SHP77 treated with DMSO at 0.1 percent for 48 hours (cell line): ENCODE measurements at regions not wholly inside any gene's neighbourhood (a gene's known extent, or its start where the extent isn't known, plus 50 kb on each side); places are given as distances from the start of the nearest gene placed in this dataset.
"Not testable (repeated sequence)": the region's sequence is repeated elsewhere in the genome, so short reads cannot be mapped to it uniquely, and the experiment has no call there.

ENCODE experiments used
- DNase-seq: peaks from one replicate; lab custom pipeline; 2025; lab: John Stamatoyannopoulos, UW

GRCh38 chr17:77037943-77038342, 102.8 kb upstream of the SEC14L1 start:
- DNase-seq: no peak

GRCh38 chr17:77038884-77039555, 101.7 kb upstream of the SEC14L1 start:
- no peak for DNase-seq

- no peak for DNase-seq
Measured at GRCh38 chr17:77042476-77043231, 98.1 kb upstream of the SEC14L1 start.

GRCh38 chr17:77045441-77046041, 95.2 kb upstream of the SEC14L1 start:
- no peak for DNase-seq

- DNase-seq: peak; percentile 30
Measured at GRCh38 chr17:77049440-77049839, 91.3 kb upstream of the SEC14L1 start.

GRCh38 chr17:77050901-77051300, 89.9 kb upstream of the SEC14L1 start:
- DNase-seq: not testable (repeated sequence)

GRCh38 chr17:77054936-77055335, 85.8 kb upstream of the SEC14L1 start:
- DNase-seq: no peak

- DNase-seq: no peak
Measured at GRCh38 chr17:77055453-77055852, 85.3 kb upstream of the SEC14L1 start.

GRCh38 chr17:77058016-77058415, 82.8 kb upstream of the SEC14L1 start:
- no peak for DNase-seq

- DNase-seq: no peak
Measured at GRCh38 chr17:77061669-77062068, 79.1 kb upstream of the SEC14L1 start.

- no peak for DNase-seq
Measured at GRCh38 chr17:77064598-77064997, 76.2 kb upstream of the SEC14L1 start.

- DNase-seq: no peak
Measured at GRCh38 chr17:77066165-77066564, 74.6 kb upstream of the SEC14L1 start.

- DNase-seq: peak; percentile 56
Measured at GRCh38 chr17:77066726-77067409, 73.9 kb upstream of the SEC14L1 start.

GRCh38 chr17:77068915-77069314, 71.9 kb upstream of the SEC14L1 start:
- DNase-seq: no peak

GRCh38 chr17:77070888-77071279, 69.9 kb upstream of the SEC14L1 start:
- no peak for DNase-seq

GRCh38 chr17:77071925-77072490, 68.8 kb upstream of the SEC14L1 start:
- no peak for DNase-seq

- DNase-seq: no peak
Measured at GRCh38 chr17:77072670-77073069, 68.1 kb upstream of the SEC14L1 start.

- no peak for DNase-seq
Measured at GRCh38 chr17:77074681-77075080, 66.1 kb upstream of the SEC14L1 start.

GRCh38 chr17:77076124-77076830, 64.5 kb upstream of the SEC14L1 start:
- peak; percentile 25 for DNase-seq

GRCh38 chr17:77083531-77083930, 57.2 kb upstream of the SEC14L1 start:
- DNase-seq: no peak

GRCh38 chr17:77085926-77086432, 54.8 kb upstream of the SEC14L1 start:
- DNase-seq: no peak
